Astrocyte of the spinal cord (primary cell): ENCODE measurements at regions not wholly inside any gene's neighbourhood (a gene's known extent, or its start where the extent isn't known, plus 50 kb on each side); places are given as distances from the start of the nearest gene placed in this dataset.

Experiments
- DNase-seq: peaks from one replicate; pipeline ENCODE4 v3.0.0; 2011; ENCODE audit warnings: low read depth, low spot score
- H3K4me3 ChIP-seq: 2 replicates; pipeline ENCODE4 v1.5.1; 2011; ENCODE audit warnings: low read depth, mild to moderate bottlenecking, low read length, moderate library complexity
- in situ Hi-C: cut with HindIII; loops from 2 replicates; pipeline ENCODE4 v1.10.0; 2017; ENCODE audit warnings: low sequenced_read_pairs
- TF ChIP-seq, protein P1 (sequence below): IDR thresholded peaks from 2 replicates; pipeline ENCODE4 v1.5.1; 2012; ENCODE audit warnings: low read depth, mild to moderate bottlenecking, low read length, inconsistent platforms

DNA sequence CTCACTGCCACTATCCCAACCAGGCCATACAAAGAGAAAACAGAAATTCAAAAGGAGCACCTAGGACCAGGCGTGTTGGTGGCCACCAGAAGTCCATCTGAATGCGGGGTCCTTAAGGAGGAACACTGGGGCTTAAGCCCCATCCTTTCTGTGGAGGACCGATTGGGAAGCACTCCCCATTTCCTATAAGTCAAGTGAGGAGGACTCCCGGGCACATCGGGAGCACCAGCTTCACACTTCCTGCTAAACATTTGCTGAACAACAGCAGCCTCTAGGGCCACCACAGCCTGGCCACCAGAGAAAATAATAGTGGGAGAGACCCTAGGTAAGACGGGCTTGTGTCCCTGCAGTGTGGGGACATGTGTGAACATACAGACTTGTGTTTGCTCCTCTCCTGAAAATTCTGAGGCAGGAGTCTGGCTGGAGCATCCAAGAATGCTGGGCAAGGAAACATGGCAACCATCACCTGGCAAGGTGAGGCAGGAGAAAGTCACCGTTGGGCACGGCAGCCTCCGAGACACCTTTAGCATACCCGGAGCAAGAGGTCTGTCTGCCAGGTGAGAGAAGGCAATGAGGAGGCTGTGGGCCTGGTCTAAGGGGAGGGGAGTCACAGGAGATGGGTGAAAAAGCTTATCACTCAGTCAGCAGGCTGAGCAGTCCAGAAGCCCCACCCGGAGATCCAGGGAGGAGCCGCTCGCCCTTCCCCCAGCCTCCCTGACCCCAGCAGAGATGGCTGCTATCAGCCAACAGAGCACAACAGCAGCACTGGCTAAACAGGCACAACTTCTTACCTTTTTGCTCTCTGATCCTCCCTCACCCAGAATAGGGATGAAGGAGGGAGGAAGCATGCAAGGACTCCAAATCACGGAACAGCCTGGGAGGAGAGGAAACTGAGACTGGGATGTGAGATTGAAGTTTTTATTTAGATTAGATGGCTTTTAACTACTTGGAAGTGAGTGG, 282.3 kb downstream of the EIPR1 start:
- DNase-seq: no peak
- TF ChIP-seq, protein P1, sequence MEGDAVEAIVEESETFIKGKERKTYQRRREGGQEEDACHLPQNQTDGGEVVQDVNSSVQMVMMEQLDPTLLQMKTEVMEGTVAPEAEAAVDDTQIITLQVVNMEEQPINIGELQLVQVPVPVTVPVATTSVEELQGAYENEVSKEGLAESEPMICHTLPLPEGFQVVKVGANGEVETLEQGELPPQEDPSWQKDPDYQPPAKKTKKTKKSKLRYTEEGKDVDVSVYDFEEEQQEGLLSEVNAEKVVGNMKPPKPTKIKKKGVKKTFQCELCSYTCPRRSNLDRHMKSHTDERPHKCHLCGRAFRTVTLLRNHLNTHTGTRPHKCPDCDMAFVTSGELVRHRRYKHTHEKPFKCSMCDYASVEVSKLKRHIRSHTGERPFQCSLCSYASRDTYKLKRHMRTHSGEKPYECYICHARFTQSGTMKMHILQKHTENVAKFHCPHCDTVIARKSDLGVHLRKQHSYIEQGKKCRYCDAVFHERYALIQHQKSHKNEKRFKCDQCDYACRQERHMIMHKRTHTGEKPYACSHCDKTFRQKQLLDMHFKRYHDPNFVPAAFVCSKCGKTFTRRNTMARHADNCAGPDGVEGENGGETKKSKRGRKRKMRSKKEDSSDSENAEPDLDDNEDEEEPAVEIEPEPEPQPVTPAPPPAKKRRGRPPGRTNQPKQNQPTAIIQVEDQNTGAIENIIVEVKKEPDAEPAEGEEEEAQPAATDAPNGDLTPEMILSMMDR: no peak
- in situ Hi-C loops: no loop called here
- H3K4me3 ChIP-seq: no peak overlapping the region

- in situ Hi-C loops: no loop called here
- TF ChIP-seq, protein P1: no peak
- no peak for DNase-seq
Measured at GRCh38 chr2:3094318-3094717, 283.3 kb downstream of the EIPR1 start.

GRCh38 chr2:3091696-3092095, 285.9 kb downstream of the EIPR1 start:
- in situ Hi-C loops: no loop called here
- TF ChIP-seq, protein P1: no peak
- no peak overlapping the region for H3K4me3 ChIP-seq
- DNase-seq: no peak

More at GRCh38 chr2:3094318-3094717, 283.3 kb downstream of the EIPR1 start:
- H3K4me3 ChIP-seq: no peak overlapping the region

- TF ChIP-seq, protein P1: no peak
- H3K4me3 ChIP-seq: no peak overlapping the region
- no peak for DNase-seq
- in situ Hi-C loops: no loop called here
Measured at GRCh38 chr2:3082705-3083104, 294.9 kb downstream of the EIPR1 start.

DNA sequence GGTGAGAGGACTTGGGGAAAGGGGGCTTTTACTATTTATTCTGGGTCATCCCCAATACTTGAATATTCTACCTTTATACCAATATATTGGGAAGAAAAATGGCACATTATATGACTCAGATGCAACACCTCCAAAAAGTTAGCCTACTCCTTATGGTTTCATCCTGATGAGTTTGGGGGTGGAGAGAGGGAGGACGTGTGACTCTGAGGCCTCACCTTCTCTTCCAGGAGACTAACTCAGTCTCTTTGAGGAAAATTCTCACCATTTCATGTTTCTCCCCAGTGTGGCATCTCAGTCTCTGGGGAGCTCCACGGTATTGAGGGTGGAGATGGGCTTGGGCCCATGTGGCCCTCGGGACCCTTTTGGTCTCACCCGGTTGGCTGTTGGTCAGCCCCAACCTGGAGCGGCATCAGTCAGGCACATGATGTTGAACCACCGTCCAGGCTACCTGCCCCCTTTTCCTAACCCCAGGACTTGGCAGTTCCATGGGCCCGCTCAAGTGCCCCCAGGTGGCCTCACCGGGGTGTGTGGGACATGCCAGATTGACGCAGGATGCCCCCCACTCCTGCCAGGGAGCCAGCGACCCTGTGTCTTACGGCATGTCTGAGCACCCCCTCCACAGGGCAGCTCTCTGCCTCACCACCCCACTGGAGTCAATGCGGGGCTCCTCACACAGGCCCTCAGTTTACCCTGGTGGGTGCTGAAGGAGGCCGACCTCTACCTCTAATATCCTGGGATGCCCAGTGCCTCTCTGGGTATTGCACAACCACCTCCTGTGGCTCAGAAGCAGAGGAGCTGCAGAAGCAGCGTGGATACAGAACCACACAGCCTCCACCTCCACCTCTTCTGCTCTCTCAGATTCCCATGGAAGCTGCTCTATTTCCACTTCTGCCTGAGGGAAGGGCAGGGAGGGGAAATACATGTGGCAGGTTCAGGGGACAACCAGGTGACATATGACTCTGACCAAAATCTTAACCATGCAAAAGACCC, 297.4 kb downstream of the EIPR1 start:
- TF ChIP-seq, protein P1: no peak
- in situ Hi-C loops: no loop called here
- H3K4me3 ChIP-seq: no peak overlapping the region
- DNase-seq: no peak

DNA sequence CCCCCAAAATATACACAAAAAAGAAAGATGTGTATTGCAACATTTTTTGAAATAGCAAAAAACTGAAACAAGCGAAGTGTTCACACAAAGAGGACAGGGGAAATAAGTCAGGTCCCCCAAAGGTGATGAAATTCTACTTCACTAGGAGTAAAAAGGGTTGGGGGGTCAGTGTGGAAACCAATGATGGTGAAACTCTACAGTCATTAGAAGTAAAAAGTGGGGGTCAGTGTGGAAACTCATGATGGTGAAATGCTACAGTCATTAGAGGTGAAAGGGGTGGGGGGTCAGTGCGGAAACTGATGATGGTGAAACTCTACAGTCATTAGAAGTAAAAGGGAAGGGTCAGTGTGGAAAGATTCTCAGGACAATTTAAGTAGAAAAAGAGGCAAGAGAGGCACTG, 298.2 kb downstream of the EIPR1 start:
- TF ChIP-seq, protein P1: no peak

More for the DNA sequence above, 298.2 kb downstream of the EIPR1 start:
- no peak overlapping the region for H3K4me3 ChIP-seq
- in situ Hi-C loops: no loop called here
- no peak for DNase-seq
